ELR (cell line): ENCODE measurements at regions not wholly inside any gene's neighbourhood (a gene's known extent, or its start where the extent isn't known, plus 50 kb on each side); places are given as distances from the start of the nearest gene placed in this dataset.

Experiments used
- DNase-seq: peaks from one replicate; pipeline ENCODE4 v3.0.0-alpha.2; 2015; ENCODE audit warnings: low read depth

DNA sequence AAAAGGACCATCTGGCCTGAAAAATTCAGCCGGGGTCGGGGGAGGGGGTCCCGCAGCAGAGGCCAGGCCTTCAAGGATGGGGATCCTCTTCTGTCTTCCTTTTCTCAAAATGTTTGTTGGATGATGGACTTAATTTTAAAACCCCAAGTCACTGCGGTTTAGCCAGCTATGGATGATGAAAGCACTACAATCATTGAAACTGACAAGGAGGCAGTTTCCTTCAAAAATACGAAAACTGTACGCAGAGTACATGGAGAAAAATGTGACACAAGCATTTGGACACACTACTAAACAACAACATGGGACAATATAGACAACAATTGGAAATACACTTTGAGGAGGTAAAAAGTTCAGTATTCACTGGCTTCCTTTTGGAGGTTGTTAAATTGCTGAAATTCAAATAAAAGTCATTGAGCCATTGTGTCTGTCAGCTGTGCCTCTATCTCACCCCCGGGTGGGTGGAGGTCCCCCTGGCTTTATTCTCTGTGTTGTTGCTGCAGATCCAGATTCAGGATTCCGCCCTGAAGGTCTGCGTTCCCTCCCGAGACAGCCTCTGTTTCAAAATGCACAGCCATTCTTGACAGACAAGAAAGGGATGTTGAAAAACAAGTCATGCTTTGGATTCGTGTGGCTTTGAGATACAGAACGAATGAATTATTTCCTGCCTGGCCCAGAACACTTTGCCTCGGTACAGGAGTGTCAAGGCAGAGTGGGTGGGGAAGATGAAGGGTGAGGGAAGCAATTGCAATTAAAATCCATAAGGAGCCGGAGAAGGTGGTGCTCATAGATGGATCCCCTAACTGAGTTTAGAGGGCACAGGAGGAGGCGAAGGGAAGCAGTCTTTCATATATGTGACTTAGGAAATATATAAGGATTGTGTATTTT lies 118.2 kb downstream of the TTLL2 start:
- DNase-seq = no peak

DNA sequence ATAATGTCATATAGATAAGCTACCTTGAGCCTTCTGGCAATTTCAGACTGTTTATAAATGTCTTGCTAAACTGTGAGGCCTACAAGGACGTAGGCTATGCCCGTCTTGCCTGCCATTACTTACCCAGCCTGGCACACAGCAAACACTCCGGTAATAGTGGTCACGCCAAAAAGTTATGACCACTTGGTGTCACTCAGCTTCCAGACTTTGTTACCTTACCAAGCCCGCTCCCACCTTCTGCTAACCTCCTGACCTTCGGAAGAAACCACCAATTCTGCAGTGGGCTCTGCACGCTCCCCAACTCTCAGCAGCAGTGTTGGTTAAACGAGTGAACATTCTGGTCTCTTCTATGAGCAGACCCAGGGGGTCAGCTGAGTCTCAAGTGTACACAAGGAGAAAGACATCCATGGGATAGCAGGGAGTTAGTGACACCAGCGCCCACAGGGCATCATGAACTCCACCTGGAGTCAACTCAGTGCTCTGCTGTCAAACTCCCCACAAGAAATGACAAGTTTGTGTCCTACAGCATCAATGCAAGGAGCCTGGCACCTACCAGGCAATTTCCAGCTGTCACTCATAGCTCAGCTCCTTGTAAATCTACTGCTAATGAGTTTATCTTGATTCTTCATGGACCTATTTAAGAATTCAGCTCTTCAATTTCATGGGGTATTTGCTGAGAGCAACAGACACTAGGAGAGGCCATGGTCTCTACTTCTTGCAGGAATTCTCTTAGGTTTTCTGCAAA lies 119.9 kb downstream of the TTLL2 start:
- DNase-seq = no peak

DNA sequence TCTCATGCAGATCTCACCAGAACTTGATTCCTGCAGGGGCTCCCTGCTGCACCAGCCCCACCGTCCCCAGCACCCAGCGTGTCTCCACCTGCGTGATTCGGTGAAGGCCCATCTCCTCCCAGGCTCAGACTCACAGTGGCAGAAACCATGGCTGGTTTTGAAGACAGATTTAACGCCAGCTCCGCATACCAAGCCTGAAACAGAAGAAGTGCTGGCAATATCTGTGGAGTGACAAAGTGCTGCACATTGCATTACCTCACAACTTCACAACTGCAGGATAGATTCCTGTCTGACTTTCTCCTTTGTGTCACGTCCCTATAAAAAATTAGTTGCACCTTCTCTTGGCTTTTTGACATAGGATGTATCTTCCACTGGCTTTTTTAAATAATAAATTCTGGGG lies 120.7 kb downstream of the TTLL2 start:
- no peak for DNase-seq

DNA sequence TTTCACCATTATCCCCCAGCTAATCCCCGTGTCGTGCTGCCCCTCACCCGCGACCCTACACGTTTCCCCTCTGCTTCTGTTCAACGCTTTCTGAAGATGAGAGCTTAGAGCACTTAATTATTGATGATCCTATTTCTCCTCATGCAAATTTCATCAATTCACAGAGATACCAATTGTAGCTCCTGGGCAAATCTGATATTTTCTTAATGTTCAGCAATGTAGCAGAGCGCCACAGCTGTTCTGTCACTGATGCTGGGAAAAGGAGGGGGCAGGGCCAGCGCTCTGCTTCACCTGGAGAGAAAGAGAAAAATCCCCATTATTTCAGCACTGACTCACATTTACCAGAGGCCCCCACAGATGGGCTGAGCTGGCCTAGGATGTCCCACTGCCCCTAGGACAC lies 121.2 kb downstream of the TTLL2 start:
- DNase-seq = no peak

DNA sequence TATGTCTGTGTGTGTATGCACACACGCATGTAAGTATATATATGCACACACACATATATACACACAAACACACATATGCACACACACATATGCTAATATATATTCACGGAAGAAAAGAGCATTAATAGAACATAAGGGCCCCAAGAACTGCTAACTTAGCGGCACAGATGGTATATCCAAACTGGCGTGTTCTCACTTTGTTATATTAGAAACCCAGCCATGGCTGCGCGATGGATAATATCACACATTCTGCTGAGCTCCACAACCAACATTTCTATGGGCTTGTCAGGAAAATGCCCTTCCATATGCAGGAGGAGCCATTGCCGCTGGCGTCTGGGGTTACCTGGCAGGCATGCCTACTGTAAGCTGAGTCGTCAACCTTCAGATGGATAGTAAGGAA lies 122.1 kb downstream of the TTLL2 start:
- no peak for DNase-seq

DNA sequence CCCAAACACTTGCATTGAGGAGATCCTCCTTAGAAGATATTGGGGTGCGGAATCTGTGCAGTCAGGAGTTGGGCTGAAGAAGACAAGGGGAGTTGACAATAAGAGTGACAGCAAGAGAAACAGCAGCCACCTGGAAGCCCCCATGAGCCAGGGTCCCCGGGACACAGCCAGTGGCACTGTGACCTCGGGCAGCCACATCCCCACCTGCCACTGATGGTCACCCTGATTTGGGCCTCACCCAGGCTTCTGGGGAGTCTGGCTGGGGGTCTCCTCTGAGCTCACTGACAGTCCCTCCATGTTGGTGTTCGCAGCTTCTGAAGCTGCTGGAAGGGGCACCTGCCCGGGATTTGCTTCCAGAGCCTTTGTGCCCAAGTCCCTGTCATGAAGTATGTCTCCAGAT lies 123.5 kb downstream of the TTLL2 start:
- no peak for DNase-seq

DNA sequence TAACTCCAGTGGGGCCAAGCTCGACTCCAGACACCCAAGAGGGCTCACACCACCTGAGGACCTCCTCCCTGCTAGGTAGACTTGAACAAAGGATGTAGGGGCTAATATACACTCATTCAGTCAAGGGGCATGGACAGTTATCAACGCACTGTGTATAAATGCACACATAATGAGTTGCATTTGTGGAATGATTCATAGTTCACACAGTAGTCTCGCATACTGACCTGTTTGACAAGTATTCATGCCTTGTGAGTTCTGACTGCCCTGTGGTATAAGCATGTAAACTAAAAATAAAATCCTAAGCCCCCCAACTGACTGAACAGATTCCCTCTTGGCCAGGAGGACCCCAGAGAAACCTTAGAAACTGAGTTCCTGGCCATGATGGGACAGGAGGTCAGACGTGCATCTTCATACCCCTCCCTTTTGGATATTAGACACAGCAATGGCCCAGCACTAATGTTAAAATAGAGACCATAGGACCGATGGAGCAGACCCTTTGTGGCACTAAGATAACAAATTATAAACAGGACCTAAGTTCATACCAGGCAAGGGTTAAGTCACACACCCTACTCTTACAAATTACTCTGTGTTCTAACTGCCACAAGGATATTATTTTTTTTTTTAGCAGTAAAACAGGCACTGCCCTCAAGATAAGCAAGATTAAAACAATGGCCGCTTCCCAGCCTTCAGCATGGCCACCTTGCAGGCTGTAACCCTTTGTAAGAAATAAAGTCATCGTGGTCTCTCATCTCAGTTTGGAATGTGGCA lies 124.4 kb downstream of the TTLL2 start:
- no peak for DNase-seq

DNA sequence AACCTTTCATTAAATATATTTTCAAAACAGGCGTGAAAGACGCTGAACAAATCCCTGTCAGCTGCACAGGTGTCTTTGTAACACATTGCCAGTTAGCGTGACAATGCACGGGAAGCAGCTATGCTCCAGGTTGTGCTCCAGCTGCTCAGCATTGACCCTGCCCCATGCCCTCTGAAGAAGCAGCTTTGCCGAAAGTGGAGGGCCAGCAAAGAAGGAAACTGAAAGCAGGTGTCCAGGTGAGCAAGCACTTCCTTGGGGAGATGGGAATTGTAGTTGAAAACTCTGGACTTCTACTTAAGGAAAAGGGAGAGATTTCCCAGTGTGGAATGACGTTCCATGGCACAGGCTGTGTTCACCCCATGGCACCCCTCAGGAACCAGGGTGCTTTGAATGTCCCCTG lies 125.7 kb downstream of the TTLL2 start:
- DNase-seq = no peak

DNA sequence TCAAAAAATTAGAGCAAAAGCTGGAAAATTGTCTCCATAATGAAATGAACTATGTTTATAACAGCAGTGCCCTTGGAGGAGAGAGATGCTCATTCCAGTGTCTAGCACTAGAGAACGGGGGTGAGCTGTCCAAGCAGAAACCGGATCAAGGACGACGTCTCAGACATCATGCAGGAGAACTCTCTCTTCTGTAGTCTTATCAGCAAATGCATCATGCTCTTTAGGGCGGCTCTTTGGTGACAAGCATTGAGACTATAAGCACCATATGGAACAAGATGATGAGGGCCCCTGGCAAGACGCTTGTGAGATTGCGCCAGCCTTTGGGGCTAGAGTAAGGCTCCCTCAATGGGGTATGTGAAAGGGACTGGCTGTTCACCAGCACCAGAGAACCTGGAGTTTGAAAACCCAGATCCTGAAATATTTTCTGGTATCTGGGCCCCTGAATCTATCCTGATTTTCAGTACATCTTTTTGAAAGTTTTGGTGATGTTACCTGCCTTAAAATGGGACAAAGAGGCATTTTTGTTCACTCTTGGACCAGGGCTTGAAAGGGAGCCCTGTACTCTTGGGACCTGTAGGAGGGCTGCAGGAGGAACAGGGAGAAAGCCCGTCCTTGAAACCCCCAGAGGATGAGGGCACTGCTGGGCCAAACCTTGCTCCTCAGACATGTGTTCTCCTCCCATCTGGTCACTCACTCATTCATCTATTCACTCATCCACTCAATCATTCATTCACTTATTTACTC lies 127.6 kb downstream of the TTLL2 start:
- DNase-seq = no peak

DNA sequence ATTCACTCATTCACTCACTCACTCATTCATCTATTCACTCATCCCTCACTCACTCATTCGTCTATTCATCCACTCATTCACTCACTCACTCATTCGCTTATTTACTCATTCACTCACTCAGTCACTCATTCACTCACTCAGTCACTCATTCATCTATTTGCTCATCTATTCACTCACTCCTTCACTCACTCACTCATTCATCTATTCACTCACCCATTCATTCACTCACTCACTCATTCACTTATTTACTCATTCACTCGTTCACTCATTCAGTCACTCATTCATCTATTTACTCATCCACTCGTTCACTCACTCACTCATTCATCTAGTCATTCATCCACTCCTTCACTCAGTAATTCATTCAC lies 128.2 kb downstream of the TTLL2 start:
- DNase-seq = no peak

DNA sequence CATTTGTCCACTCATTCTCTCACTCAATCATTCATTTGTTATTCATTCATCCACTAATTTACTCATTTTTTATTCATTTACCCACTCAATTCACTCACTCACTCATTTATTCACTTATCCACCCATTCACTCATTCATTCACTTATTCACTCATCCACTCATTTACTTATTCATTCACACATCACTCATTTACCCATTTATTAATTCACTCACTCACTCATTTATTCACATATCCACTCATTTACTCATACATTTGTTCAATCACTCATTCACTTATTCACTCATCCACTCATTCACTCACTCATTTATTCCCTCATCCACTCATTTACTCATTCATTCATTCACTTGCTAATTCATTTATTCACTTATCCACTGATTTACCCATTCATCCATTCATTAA lies 129.1 kb downstream of the TTLL2 start:
- no peak for DNase-seq

DNA sequence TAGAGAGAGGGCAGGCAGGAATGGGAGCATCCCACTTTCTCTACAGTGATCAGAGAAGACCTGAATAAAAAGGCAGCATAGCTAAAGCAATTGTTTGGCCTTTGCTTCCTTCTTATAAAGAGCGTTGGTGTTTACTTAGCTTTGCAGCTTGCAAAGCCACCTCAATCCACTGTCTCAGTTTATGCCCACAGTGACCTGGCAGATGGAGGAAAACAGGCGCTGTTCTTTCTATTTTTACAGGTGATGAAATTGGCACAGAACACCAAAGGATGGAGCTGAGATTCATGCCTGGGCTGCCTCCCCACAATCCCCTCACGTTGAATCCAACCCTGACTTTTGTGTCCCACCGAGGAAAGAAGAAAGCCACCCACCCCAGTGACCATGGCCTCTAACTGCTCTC lies 130.5 kb downstream of the TTLL2 start:
- DNase-seq = no peak

DNA sequence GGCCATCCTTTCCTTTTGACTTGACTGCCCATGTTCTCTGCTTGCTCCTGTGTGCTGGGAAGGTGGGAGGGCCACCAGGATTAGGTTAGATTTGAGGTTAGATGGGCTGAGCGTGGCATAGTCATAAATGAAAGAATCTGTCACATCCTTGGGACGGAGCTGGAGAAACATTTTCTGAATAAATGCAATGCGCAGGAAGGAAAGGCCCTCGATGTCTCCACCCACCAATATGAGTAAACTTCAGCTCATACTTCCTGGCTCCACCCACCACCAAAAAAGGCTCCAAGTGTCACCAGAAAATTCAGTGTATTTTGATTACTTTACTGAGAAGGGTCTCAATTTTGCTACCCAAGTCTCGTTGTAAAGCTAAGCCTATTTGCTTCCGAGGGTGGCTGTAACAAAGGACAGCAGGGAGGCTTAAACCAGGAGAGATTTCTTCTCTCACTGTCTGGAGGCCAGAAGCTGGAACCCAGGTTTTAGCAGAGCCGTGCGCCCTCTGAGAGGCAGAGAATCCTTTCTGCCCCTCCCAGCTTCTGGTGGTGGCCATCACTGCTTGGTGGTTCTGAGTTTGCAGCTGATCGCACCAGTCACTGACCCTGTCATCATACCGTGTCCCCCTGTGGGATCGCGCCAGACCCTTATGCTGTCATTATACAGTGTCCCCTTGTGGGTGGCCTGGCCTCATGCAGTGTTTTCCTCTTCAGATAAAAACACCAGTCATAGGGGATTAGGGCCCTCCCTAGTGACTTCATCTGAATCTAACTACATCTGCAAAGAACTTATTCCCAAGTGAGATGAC lies 137.8 kb downstream of the TTLL2 start:
- DNase-seq = no peak

DNA sequence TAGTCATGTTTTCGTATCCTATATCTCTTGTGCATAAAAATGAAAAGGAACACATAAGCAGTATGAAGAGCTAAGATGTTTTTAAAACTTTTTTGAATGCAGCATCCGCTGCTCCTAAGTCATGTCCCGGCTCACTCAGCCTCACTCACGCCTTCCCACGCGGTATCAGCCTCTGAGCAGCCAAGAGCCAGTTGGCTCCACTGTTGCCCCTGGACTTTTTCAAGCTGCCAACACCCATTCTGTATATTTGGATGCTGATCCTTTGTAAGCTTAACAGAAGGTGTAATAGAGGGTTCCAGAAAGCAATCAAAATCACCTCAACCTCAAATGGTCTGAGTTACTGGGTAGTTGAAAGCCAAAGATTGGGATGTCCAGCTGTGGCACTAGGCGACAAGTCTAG lies 139.3 kb downstream of the TTLL2 start:
- no peak for DNase-seq

DNA sequence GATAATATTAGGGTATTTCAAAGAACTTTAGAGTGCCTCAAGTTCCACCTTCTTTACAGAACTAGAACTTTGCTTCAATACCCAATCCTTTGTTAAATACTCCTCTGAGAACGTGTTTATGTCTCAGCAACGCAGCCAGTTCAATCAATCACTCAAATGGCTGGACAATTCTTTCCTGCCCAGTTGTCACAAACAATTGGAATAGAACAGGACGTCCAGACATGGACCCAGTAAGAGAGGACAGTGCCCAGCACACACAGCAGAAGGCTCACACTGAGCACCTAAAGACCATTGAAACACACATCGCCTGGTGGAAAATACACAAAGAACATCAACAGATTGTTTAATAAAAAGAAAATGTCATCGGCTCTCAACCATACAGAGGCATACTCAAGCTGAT lies 140.6 kb downstream of the TTLL2 start:
- DNase-seq = no peak

DNA sequence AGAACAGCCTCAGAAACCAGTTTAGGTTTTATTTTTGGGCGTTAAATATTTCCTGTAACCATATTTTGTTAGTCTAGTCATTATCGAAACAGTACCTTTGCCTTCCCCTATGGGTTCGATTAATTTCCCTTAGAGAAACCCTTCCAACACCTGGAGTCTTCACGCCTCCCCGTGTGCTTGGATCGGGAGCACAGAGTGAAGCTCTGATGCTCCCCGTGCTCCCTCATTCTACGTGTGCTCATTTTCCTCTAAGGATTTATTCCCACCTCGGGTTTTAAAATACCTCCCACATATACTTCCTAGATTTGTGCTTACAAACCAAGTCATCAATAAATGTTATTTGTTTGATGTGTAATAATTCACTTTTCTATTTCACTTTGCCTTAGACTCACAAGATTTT lies 142.4 kb downstream of the TTLL2 start:
- DNase-seq = no peak

DNA sequence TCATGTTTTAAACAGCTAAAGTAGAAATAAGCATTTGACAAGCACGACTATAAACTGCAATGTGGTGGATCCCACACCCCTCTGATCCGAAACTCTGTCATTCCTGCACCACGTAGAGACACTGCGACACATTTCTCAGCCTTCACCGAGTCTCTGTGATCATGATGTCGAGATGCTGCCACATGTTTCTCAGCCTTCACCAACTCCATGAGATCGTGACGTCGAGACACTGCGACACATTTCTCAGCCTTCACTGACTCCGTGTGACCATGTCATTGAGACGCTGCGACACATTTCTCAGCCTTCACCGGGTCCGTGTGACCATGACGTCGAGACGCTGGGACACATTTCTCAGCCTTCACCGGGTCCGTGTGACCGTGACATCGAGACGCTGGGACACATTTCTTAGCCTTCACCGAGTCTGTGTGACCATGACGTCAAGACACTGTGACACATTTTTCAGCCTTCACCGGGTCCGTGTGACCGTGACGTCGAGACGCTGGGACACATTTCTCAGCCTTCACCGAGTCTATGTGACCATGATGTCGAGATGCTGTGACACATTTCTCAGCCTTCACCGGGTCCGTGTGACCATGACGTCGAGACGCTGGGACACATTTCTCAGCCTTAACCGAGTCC lies 143.0 kb downstream of the TTLL2 start:
- no peak for DNase-seq

DNA sequence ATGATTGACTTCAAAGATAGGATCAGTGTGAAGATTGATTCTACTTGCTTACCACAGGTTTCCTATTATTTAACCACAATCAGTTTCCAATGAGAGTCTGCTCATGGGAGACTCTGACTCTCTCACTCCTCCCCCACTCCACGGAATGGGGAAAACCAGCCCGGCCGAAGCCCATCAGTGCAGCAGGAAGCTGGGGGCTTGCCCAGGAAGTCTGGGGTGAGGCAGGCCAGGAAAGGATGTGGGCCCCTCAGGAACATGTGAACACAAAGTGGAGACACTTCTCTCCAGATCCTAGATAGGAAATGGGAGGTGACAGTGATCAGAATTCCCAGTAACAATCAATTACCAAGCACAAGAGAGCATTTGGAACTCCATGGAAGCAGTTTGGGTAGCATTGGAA lies 144.2 kb downstream of the TTLL2 start:
- no peak for DNase-seq

DNA sequence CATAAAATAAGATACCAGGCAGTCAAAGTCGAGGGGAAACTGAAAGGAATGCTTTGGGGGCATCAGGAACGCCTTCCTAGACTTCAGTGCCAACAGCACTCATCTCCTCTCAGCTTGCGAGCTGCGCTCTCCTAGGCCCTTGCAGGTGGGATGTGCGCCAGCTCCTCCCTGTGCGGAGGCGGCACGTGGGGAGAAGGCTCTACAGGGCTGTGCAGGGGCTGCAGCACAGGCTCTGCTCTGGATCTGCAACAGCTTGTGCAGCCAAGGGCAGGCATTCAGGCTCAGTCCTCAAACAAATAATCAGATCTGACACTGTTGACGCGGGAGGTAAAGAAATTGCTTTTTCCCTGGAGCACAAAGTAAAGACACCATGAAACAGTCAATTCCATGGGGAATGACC lies 144.8 kb downstream of the TTLL2 start:
- no peak for DNase-seq

DNA sequence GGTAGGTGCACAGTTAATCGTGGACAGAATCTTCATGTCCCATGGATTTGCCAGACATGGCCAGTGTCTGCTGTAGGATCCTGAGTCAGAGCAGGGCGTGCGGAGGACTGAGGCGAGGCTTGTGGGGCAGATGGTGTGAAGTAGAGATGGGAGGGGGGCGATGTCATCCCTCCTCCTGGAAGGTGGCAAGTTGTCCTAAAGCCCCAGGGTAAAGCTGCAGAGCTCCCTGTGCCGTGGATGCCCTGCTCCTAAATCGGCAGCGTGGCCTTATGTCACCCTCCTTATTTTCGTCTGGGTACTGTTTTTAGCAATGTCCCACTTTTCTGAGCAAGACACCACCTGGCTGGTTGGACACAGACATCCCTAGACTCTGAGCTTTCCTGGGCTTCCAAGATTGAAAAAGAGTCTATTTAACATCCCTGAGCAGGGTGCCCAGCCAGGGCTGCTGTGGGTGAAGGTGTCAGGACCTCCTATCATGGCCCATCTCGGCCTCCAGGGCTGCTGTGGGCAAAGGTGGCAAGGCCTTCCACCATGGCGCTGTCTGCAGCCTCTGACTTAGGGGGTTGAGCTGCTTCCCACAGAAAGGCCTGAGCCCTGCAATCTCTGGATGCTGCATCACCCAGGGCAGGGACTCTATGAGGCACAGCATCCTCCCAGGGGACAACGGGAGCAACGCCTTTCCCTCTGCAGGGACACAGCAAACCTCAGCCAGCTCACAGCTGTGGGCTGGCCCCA lies 145.4 kb downstream of the TTLL2 start:
- DNase-seq = no peak
